GM19238 (cell line): ENCODE measurements at regions not wholly inside any gene's neighbourhood (a gene's known extent, or its start where the extent isn't known, plus 50 kb on each side); places are given as distances from the start of the nearest gene placed in this dataset.

Source experiments
- DNase-seq: peaks from one replicate; pipeline ENCODE4 v3.0.0; 2011; ENCODE audit warnings: low spot score; ENCODE audit not compliant: insufficient read length

GRCh38 chr11:64500176-64501013 is 55.3 kb upstream of the SLC22A11 start:
- no peak for DNase-seq

- no peak for DNase-seq
Measured at GRCh38 chr11:64501500-64502427, 54.0 kb upstream of the SLC22A11 start.

- DNase-seq, result no peak
Measured at GRCh38 chr11:64502634-64503033, 53.1 kb upstream of the SLC22A11 start.

GRCh38 chr11:64503186-64503753 is 52.5 kb upstream of the SLC22A11 start:
- DNase-seq, result no peak

GRCh38 chr11:64504999-64505398 is 50.7 kb upstream of the SLC22A11 start:
- no peak for DNase-seq
